ENCODE measurements at regions not wholly inside any gene's neighbourhood (a gene's known extent, or its start where the extent isn't known, plus 50 kb on each side); places are given as distances from the start of the nearest gene placed in this dataset.
A peak's percentile ranks its signal among the peaks of the same experiment; 100 is the strongest.

- H3K4me3 ChIP-seq = no peak overlapping the region
- TF ChIP-seq, protein P1, sequence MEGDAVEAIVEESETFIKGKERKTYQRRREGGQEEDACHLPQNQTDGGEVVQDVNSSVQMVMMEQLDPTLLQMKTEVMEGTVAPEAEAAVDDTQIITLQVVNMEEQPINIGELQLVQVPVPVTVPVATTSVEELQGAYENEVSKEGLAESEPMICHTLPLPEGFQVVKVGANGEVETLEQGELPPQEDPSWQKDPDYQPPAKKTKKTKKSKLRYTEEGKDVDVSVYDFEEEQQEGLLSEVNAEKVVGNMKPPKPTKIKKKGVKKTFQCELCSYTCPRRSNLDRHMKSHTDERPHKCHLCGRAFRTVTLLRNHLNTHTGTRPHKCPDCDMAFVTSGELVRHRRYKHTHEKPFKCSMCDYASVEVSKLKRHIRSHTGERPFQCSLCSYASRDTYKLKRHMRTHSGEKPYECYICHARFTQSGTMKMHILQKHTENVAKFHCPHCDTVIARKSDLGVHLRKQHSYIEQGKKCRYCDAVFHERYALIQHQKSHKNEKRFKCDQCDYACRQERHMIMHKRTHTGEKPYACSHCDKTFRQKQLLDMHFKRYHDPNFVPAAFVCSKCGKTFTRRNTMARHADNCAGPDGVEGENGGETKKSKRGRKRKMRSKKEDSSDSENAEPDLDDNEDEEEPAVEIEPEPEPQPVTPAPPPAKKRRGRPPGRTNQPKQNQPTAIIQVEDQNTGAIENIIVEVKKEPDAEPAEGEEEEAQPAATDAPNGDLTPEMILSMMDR (IDR thresholded peaks at IDR 0.05) = no peak
- DNase-seq (ENCODE audit: low spot score) = peak; percentile 76
Observed at GRCh38 chr2:100733391-100734187, 86.3 kb upstream of the NPAS2 start.

DNA sequence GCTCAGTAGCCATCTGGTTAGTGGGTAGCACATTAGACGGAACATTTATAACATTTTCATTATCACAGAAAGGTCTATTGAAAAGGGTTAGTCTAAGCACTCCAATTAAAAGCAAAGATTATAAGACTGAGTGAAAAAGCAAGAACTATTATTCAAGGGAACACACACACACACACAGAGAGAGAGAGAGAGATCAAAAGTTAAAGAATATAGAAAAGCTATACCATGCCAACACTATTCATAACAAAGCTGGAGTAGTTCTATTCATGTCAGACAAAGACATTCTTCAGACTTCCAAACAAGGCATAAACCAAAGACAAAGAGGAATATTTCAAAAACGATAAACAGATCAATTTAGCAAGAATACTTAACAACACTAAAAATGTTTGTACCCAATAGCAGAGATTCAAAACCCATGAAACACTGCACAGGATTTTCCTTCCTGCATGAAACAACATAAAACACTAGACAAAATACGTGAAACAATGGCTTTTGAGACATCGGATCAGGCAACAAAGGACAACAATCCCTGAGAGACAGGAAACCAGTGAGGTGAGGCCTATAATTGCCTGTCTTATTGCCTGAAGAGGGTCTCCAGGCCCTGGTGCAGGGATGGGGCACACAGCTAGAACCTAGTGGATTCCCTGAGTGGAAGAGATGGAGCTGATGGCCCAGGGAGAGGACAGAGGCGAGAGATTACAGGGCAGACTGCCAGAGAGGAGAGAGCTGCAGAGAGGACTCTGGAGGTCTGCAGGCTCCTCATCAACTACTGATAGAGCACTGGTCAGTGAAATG is 83.6 kb upstream of the NPAS2 start:
- TF ChIP-seq, protein P1 (IDR thresholded peaks at IDR 0.05) = no peak
- no peaks in the 10 kb centered on the region for H3K9me3 ChIP-seq
- H3K27ac ChIP-seq = no peak overlapping the region
- no peak for DNase-seq (ENCODE audit: low spot score)
- no peak overlapping the region for H3K4me3 ChIP-seq
- peaks cover 0 to 9% of the 10 kb centered on the region in 2 donors for H3K4me1 ChIP-seq
- H3K36me3 ChIP-seq = no peaks in the 10 kb centered on the region
- H3K27me3 ChIP-seq = no peaks in the 10 kb centered on the region

More at GRCh38 chr2:100733391-100734187, 86.3 kb upstream of the NPAS2 start:
- Histone ChIP-seq H3K36me3 (no peaks in the 10 kb centered on the region), H3K27me3 (no peaks in the 10 kb centered on the region), H3K27ac (no peak overlapping the region), H3K9me3 (no peaks in the 10 kb centered on the region), H3K4me1 (peaks cover 0 to 9% of the 10 kb centered on the region in 2 donors)

DNA sequence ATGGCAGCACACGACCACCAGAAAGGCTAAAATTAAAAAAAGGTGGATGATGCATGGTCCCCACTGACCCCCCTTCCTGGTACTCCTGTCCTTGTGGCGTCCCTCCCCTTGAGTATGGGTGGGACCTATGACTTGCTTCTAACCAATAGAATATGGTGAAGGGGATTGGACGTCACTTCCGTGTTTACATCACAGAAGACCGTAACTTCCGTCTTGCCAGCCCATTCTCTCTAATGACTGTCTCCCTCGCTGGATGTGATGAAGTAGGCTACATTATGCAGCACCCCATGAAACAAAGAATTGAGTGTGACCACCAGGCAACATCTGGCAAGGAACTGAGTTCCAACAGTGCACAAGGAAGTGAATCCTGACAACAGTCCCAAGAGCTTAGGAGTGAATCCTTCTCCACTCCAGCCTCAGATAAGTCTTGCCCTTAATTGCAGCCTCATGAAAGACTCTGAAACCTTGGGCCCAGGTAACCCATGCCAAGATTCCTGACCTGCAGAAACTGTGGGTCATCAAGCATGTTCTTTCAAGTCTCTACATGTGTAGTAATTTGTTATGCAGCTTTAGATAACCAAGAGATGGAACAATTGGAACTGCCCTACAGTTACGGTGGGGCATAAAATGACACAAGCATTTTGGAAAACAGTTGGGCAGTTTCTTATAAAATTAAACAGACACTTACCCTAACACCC is 80.1 kb upstream of the NPAS2 start:
- no peaks in the 10 kb centered on the region for H3K27me3 ChIP-seq
- no peak overlapping the region for H3K4me3 ChIP-seq
- no peak overlapping the region for H3K27ac ChIP-seq
- no peaks in the 10 kb centered on the region for H3K9me3 ChIP-seq
- TF ChIP-seq, protein P1 (IDR thresholded peaks at IDR 0.05) = no peak
- no peak for DNase-seq (ENCODE audit: low spot score)
- H3K36me3 ChIP-seq = no peaks in the 10 kb centered on the region
- H3K4me1 ChIP-seq = peaks cover 0 to 5% of the 10 kb centered on the region in 2 donors

GRCh38 chr2:100741880-100742276 is 78.1 kb upstream of the NPAS2 start:
- Histone ChIP-seq H3K27ac (peak overlapping the region in 1 of 2 donors; percentile 51), H3K27me3 (no peaks in the 10 kb centered on the region), H3K9me3 (no peaks in the 10 kb centered on the region), H3K4me1 (peaks cover 0 to 5% of the 10 kb centered on the region in 2 donors), H3K4me3 (no peak overlapping the region), H3K36me3 (no peaks in the 10 kb centered on the region)
- DNase-seq (ENCODE audit: low spot score) = no peak
- TF ChIP-seq, protein P1 (IDR thresholded peaks at IDR 0.05) = no peak

DNA sequence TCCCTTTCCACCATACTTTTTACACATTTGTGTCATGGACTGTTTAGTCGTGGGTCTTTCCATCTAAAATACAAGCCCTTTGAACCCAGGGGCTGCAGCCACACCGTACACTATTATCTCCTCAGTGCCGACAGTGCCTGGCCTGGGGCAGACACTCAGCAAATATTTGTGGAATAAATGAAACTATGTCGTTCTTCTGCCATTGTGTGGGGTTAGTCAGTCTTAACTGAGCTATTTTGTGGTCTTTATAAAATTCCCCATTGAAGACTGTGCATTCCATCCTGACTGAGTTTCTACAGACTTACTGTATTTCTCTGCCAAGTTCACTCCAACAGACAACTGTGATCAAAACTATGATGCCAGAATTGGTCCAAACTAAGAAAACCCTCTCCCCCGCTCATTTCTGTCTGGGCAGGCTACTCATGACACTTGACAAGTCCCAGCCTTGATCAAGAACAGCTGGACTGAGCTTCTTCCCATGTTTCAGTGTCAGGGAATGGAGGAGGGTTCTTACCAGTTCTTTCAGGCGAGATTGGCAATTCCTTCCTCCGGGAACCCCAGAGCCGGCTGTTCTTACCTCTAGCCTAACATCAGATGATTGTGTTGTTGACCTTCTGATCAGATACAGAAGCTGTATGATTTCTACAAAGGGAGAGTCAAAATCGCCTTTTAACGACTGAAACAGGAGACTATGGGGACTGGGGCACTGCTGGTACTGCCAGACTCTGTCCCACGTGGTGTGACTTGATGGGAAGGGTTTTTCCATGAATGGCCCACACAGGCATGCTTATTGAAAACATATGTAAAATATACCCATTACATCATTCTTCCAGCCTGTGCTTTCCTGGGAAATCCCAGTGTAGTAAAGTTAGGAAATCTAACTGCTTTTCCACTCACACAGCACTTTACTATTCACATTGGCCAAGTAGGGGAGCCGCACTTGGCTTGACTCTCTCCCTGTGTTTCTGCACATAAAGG is 77.4 kb upstream of the NPAS2 start:
- TF ChIP-seq, protein P1 (IDR thresholded peaks at IDR 0.05) = no peak
- no peaks in the 10 kb centered on the region for H3K27me3 ChIP-seq
- no peaks in the 10 kb centered on the region for H3K9me3 ChIP-seq
- H3K4me3 ChIP-seq = no peak overlapping the region
- peak; percentile 69 for DNase-seq (ENCODE audit: low spot score)
- H3K4me1 ChIP-seq = peaks cover 0 to 5% of the 10 kb centered on the region in 2 donors
- H3K36me3 ChIP-seq = no peaks in the 10 kb centered on the region
- H3K27ac ChIP-seq = peak overlapping the region; percentile 51 to 58

All from right atrium auricular region (tissue), 2 donors.